ENCODE measurements at regions not wholly inside any gene's neighbourhood (a gene's known extent, or its start where the extent isn't known, plus 50 kb on each side); places are given as distances from the start of the nearest gene placed in this dataset.

DNA sequence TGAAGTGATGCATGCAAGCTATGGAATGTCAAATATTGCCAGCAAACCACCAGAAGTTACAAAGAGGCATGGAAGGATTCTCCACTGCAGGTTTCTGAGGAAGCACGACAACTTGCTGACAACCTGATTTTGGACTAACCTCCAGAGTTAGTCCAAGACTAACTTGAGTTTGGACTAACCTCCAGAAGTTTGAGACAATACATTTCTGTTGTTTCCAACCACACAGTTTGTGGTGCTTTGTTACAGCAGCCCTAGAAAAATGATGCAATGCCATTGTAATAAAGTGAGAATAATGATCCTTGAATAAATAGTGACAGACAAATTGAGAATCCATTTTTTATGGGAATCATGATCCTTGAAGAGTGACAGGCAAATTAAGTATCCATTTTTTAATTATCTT lies 169.9 kb upstream of the HDDC2 start:
- H3K79me2 ChIP-seq (ENCODE audit: control insufficient read depth in 1 of 2, insufficient read depth in 2 of 2, low read length in 2 of 2), result no peaks in the 10 kb centered on the region
- no peak overlapping the region for H3K18ac ChIP-seq (ENCODE audit: extremely low read depth, low read length)
- H2AFZ ChIP-seq (ENCODE audit: low read length), result no peak overlapping the region; the same call in 1 of the 2 replicates
- H3K27me3 ChIP-seq (replicated peaks in 1 of 4; ENCODE audit: control insufficient read depth in 3 of 4, extremely low read depth in 1 of 4, insufficient read depth in 3 of 4, low read length in 3 of 4), result no peaks in the 10 kb centered on the region
- no peak overlapping the region for H2BK20ac ChIP-seq (ENCODE audit: low read length)
- DNase-seq (ENCODE audit: low read depth in 1 of 2, low spot score in 2 of 2) (no peak), FAIRE-seq (peak; percentile 42)
- WGBS, 2 experiments (ENCODE audit: extremely low coverage in 1 of 2, insufficient coverage in 1 of 2, insufficient read length in 1 of 2, insufficient replicate concordance in 2 of 2, low coverage in 1 of 2, low lambda C conversion rate in 2 of 2, missing lambda C conversion rate in 1 of 2), result 64% methylated on average over 1 of the region's 1 CpG; no CpG with 5 or more reads in 1 of the 2 experiments
- no peak overlapping the region for H3K9ac ChIP-seq (replicated peaks in 1 of 4; ENCODE audit: extremely low read depth in 1 of 4, low read depth in 3 of 4, low read length in 3 of 4)
- POLR2A ChIA-PET (ENCODE audit: partially characterized antibody), result no interaction called here
- no peak overlapping the region for H4K5ac ChIP-seq (ENCODE audit: insufficient read length, low read depth, low read length)
- H3K23me2 ChIP-seq (ENCODE audit: low read depth, low read length), result no peaks in the 10 kb centered on the region
- H3K56ac ChIP-seq (replicated peaks; ENCODE audit: insufficient read length, low read depth, low read length), result no peak overlapping the region
- CTCF ChIA-PET (ENCODE audit: partially characterized antibody), result no interaction called here
- H3K4ac ChIP-seq (replicated peaks; ENCODE audit: insufficient read length, low read depth, low read length), result no peak overlapping the region
- no peak overlapping the region for H3K14ac ChIP-seq (ENCODE audit: insufficient read length)
- no peak overlapping the region for H2BK15ac ChIP-seq (ENCODE audit: low read length)
- H2AK5ac ChIP-seq (ENCODE audit: low read depth, low read length), result no peak overlapping the region
- no peaks in the 10 kb centered on the region; a peak in 1 of 8 replicates for H3K36me3 ChIP-seq (ENCODE audit: control insufficient read depth in 2 of 4, insufficient read depth in 4 of 4, low read length in 3 of 4)
- H4K20me1 ChIP-seq (replicated peaks in 1 of 2; ENCODE audit: control insufficient read depth in 1 of 2, insufficient read depth in 2 of 2, low read length in 2 of 2), result no peaks in the 10 kb centered on the region
- H3K27ac ChIP-seq (ENCODE audit: low read depth, low read length), result no peak overlapping the region
- H2BK5ac ChIP-seq (ENCODE audit: low read depth, low read length), result no peak overlapping the region
- no peak overlapping the region for H4K91ac ChIP-seq (replicated peaks; ENCODE audit: insufficient read length, low read length)
- H2BK120ac ChIP-seq (replicated peaks; ENCODE audit: low read depth, low read length), result no peak overlapping the region
- no peaks in the 10 kb centered on the region for H3K9me3 ChIP-seq (ENCODE audit: insufficient read depth in 2 of 2, low read depth in 1 of 2, low read length in 1 of 2)
- H4K8ac ChIP-seq (ENCODE audit: extremely low read depth, insufficient read depth, low read length), result no peak overlapping the region
- 0 out of 4 replicates have a peak overlapping the region, but pooled peaks of 1 of the 2 experiments have one; percentile 33 for H3K4me2 ChIP-seq (ENCODE audit: insufficient read depth in 1 of 2, low read depth in 2 of 2, low read length in 2 of 2)
- peaks cover 0 to 11% (median 5%) of the 10 kb centered on the region in 4 experiments; a peak in 3 of 7 replicates for H3K4me1 ChIP-seq (replicated peaks in 1 of 4; ENCODE audit: control insufficient read depth in 3 of 4, insufficient read depth in 4 of 4, low read length in 3 of 4)
- H2BK12ac ChIP-seq (ENCODE audit: low read depth, low read length), result no peak overlapping the region
- H3K4me3 ChIP-seq (ENCODE audit: extremely low read depth in 1 of 4, insufficient read depth in 2 of 4, low read depth in 3 of 4, low read length in 4 of 4), result no peak overlapping the region
- no peaks in the 10 kb centered on the region for H3K79me1 ChIP-seq (ENCODE audit: low read depth, low read length)
- no peak overlapping the region for H3K23ac ChIP-seq (ENCODE audit: insufficient read length)
- TF ChIP-seq JUND (IDR thresholded peaks at IDR 0.05; ENCODE audit: low read length), result no peak

All from H1 (cell line).